Cardiac muscle cell (in vitro differentiated cells and primary cell): ENCODE measurements at regions not wholly inside any gene's neighbourhood (a gene's known extent, or its start where the extent isn't known, plus 50 kb on each side); places are given as distances from the start of the nearest gene placed in this dataset.

Experiments used
- DNase-seq, 2 donors: peaks; one replicate each; pipeline versions ENCODE4 v3.0.0 to v3.0.0-alpha.2; 2010 to 2017; ENCODE audit warnings: low read depth in 1 of 2, low spot score in 1 of 2
- H3K27ac ChIP-seq: fragments of 200-600 bp; sonication (generic); 2 replicates; pipeline ENCODE4 v1.5.1; 2016
- H3K27me3 ChIP-seq: fragments of 200-600 bp; sonication (generic); 2 replicates; pipeline ENCODE4 v1.6.0; 2016; ENCODE audit warnings: control low read depth
- H3K36me3 ChIP-seq: fragments of 200-600 bp; sonication (generic); 2 replicates; pipeline ENCODE4 v1.5.1; 2016; ENCODE audit warnings: control low read depth
- H3K4me1 ChIP-seq: fragments of 200-600 bp; sonication (generic); 2 replicates; pipeline ENCODE4 v1.8.1; 2017; ENCODE audit warnings: low read depth, mild to moderate bottlenecking, mixed run types
- H3K4me3 ChIP-seq: fragments of 200-600 bp; sonication (generic); 2 replicates; pipeline ENCODE4 v1.5.1; 2016; ENCODE audit warnings: mild to moderate bottlenecking
- H3K9me3 ChIP-seq: fragments of 200-600 bp; sonication (generic); 2 replicates; pipeline ENCODE4 v1.5.1; 2017; ENCODE audit warnings: low read depth, mild to moderate bottlenecking, control low read depth
- CTCF ChIP-seq: IDR thresholded peaks from 2 replicates; pipeline ENCODE4 v1.5.1; 2012; ENCODE audit warnings: low read depth, mild to moderate bottlenecking, low read length

- H3K4me3 ChIP-seq: no peak overlapping the region
- H3K4me1 ChIP-seq: peaks cover 41% of the 10 kb centered on the region
- no peaks in the 10 kb centered on the region for H3K36me3 ChIP-seq
- no peaks in the 10 kb centered on the region for H3K27me3 ChIP-seq
- H3K27ac ChIP-seq: peak overlapping the region; percentile 52
- no peak for TF ChIP-seq CTCF
- no peak for DNase-seq
- no peaks in the 10 kb centered on the region for H3K9me3 ChIP-seq
These were observed 386.1 kb upstream of the NPVF start for GRCh38 chr7:25614415-25614814.

- H3K36me3 ChIP-seq: no peaks in the 10 kb centered on the region
- peak overlapping the region; percentile 52 for H3K27ac ChIP-seq
- no peak for TF ChIP-seq CTCF
- no peaks in the 10 kb centered on the region for H3K9me3 ChIP-seq
- H3K4me1 ChIP-seq: peaks cover 47% of the 10 kb centered on the region
- no peaks in the 10 kb centered on the region for H3K27me3 ChIP-seq
- peak; percentile 7 to 76 for DNase-seq
- H3K4me3 ChIP-seq: no peak overlapping the region
These were observed 386.7 kb upstream of the NPVF start for GRCh38 chr7:25615003-25615402.

GRCh38 chr7:25615593-25615992 lies 387.3 kb upstream of the NPVF start:
- Histone ChIP-seq H3K27ac (peak overlapping the region; percentile 52), H3K4me1 (peaks cover 50% of the 10 kb centered on the region), H3K9me3 (no peaks in the 10 kb centered on the region), H3K4me3 (no peak overlapping the region), H3K27me3 (no peaks in the 10 kb centered on the region), H3K36me3 (no peaks in the 10 kb centered on the region)
- no peak for DNase-seq
- no peak for TF ChIP-seq CTCF

GRCh38 chr7:25617214-25617613 lies 388.9 kb upstream of the NPVF start:
- H3K4me1 ChIP-seq: peaks cover 50% of the 10 kb centered on the region
- TF ChIP-seq CTCF: no peak
- H3K9me3 ChIP-seq: no peaks in the 10 kb centered on the region
- no peak overlapping the region for H3K4me3 ChIP-seq
- H3K36me3 ChIP-seq: no peaks in the 10 kb centered on the region
- no peaks in the 10 kb centered on the region for H3K27me3 ChIP-seq
- no peak for DNase-seq
- no peak overlapping the region for H3K27ac ChIP-seq

GRCh38 chr7:25617673-25618072 lies 389.4 kb upstream of the NPVF start:
- Histone ChIP-seq H3K4me1 (peaks cover 50% of the 10 kb centered on the region), H3K27me3 (no peaks in the 10 kb centered on the region), H3K27ac (no peak overlapping the region), H3K4me3 (no peak overlapping the region), H3K9me3 (no peaks in the 10 kb centered on the region), H3K36me3 (no peaks in the 10 kb centered on the region)
- TF ChIP-seq CTCF: no peak
- DNase-seq: no peak

GRCh38 chr7:25619381-25619780 lies 391.1 kb upstream of the NPVF start:
- no peak for TF ChIP-seq CTCF
- Histone ChIP-seq H3K4me3 (no peak overlapping the region), H3K27me3 (no peaks in the 10 kb centered on the region), H3K4me1 (peaks cover 44% of the 10 kb centered on the region), H3K27ac (no peak overlapping the region), H3K36me3 (no peaks in the 10 kb centered on the region), H3K9me3 (no peaks in the 10 kb centered on the region)
- no peak for DNase-seq
